ENCODE measurements at regions not wholly inside any gene's neighbourhood (a gene's known extent, or its start where the extent isn't known, plus 50 kb on each side); places are given as distances from the start of the nearest gene placed in this dataset.
"Not testable (repeated sequence)": the region's sequence is repeated elsewhere in the genome, so short reads cannot be mapped to it uniquely, and the experiment has no call there.

GRCh38 chr3:191894406-191894805, 433.4 kb downstream of the PYDC2 start:
- no peaks in the 10 kb centered on the region for H3K36me3 ChIP-seq (ENCODE audit: control insufficient read depth, insufficient read depth, low read length)
- H3K9me3 ChIP-seq (ENCODE audit: control insufficient read depth, insufficient read depth, low read length), result no peaks in the 10 kb centered on the region
- no peak for DNase-seq (ENCODE audit: low read depth, low spot score)
- no CpG with 5 or more reads among the region's 1 CpG for WGBS (ENCODE audit: insufficient coverage, insufficient read length)
- no peaks in the 10 kb centered on the region for H3K27me3 ChIP-seq (ENCODE audit: control insufficient read depth, insufficient read depth, low read length)
- no peak overlapping the region for H3K4me3 ChIP-seq (ENCODE audit: low read length)
- no peak overlapping the region for H3K27ac ChIP-seq (ENCODE audit: low read length)
- no peaks in the 10 kb centered on the region for H3K4me1 ChIP-seq (ENCODE audit: control insufficient read depth, insufficient read depth, low read length)

GRCh38 chr3:191901741-191902140, 440.8 kb downstream of the PYDC2 start:
- Histone ChIP-seq H3K4me1 (ENCODE audit: control insufficient read depth, insufficient read depth, low read length) (no peaks in the 10 kb centered on the region), H3K36me3 (ENCODE audit: control insufficient read depth, insufficient read depth, low read length) (no peaks in the 10 kb centered on the region), H3K27ac (ENCODE audit: low read length) (no peak overlapping the region), H3K4me3 (ENCODE audit: low read length) (no peak overlapping the region), H3K9me3 (ENCODE audit: control insufficient read depth, insufficient read depth, low read length) (no peaks in the 10 kb centered on the region), H3K27me3 (ENCODE audit: control insufficient read depth, insufficient read depth, low read length) (no peaks in the 10 kb centered on the region)
- no peak for DNase-seq (ENCODE audit: low read depth, low spot score)
- no CpG with 5 or more reads among the region's 2 CpGs for WGBS (ENCODE audit: insufficient coverage, insufficient read length)

GRCh38 chr3:191912616-191913204, 451.7 kb downstream of the PYDC2 start:
- Histone ChIP-seq H3K27ac (ENCODE audit: low read length) (no peak overlapping the region), H3K27me3 (ENCODE audit: control insufficient read depth, insufficient read depth, low read length) (no peaks in the 10 kb centered on the region), H3K4me3 (ENCODE audit: low read length) (no peak overlapping the region), H3K4me1 (ENCODE audit: control insufficient read depth, insufficient read depth, low read length) (no peaks in the 10 kb centered on the region), H3K36me3 (ENCODE audit: control insufficient read depth, insufficient read depth, low read length) (peaks cover 9% of the 10 kb centered on the region; the same call in 1 of the 2 replicates), H3K9me3 (ENCODE audit: control insufficient read depth, insufficient read depth, low read length) (no peaks in the 10 kb centered on the region)
- no peak for DNase-seq (ENCODE audit: low read depth, low spot score)
- no CpG with 5 or more reads among the region's 11 CpGs for WGBS (ENCODE audit: insufficient coverage, insufficient read length)

GRCh38 chr3:191915712-191916111, 454.7 kb downstream of the PYDC2 start:
- H3K36me3 ChIP-seq (ENCODE audit: control insufficient read depth, insufficient read depth, low read length), result peaks cover 9% of the 10 kb centered on the region; the same call in 1 of the 2 replicates
- H3K4me1 ChIP-seq (ENCODE audit: control insufficient read depth, insufficient read depth, low read length), result no peaks in the 10 kb centered on the region
- no peaks in the 10 kb centered on the region for H3K27me3 ChIP-seq (ENCODE audit: control insufficient read depth, insufficient read depth, low read length)
- H3K9me3 ChIP-seq (ENCODE audit: control insufficient read depth, insufficient read depth, low read length), result no peaks in the 10 kb centered on the region
- WGBS (ENCODE audit: insufficient coverage, insufficient read length), result no CpG with 5 or more reads among the region's 2 CpGs
- H3K27ac ChIP-seq (ENCODE audit: low read length), result no peak overlapping the region
- no peak overlapping the region for H3K4me3 ChIP-seq (ENCODE audit: low read length)
- DNase-seq (ENCODE audit: low read depth, low spot score), result no peak

- DNase-seq (ENCODE audit: low read depth, low spot score), result no peak
- Histone ChIP-seq H3K4me1 (ENCODE audit: control insufficient read depth, insufficient read depth, low read length) (peaks cover 2% of the 10 kb centered on the region; the same call in 1 of the 2 replicates), H3K9me3 (ENCODE audit: control insufficient read depth, insufficient read depth, low read length) (no peaks in the 10 kb centered on the region), H3K4me3 (ENCODE audit: low read length) (no peak overlapping the region), H3K36me3 (ENCODE audit: control insufficient read depth, insufficient read depth, low read length) (peaks cover 9% of the 10 kb centered on the region; the same call in 1 of the 2 replicates), H3K27me3 (ENCODE audit: control insufficient read depth, insufficient read depth, low read length) (no peaks in the 10 kb centered on the region), H3K27ac (ENCODE audit: low read length) (no peak overlapping the region)
- WGBS (ENCODE audit: insufficient coverage, insufficient read length), result no CpG with 5 or more reads among the region's 3 CpGs
Measured at GRCh38 chr3:191919491-191920026, 458.6 kb downstream of the PYDC2 start.

GRCh38 chr3:191922570-191922969, 461.6 kb downstream of the PYDC2 start:
- Histone ChIP-seq H3K27ac (ENCODE audit: low read length) (no peak overlapping the region), H3K4me1 (ENCODE audit: control insufficient read depth, insufficient read depth, low read length) (peaks cover 2% of the 10 kb centered on the region; the same call in 1 of the 2 replicates), H3K4me3 (ENCODE audit: low read length) (no peak overlapping the region), H3K27me3 (ENCODE audit: control insufficient read depth, insufficient read depth, low read length) (no peaks in the 10 kb centered on the region), H3K36me3 (ENCODE audit: control insufficient read depth, insufficient read depth, low read length) (no peaks in the 10 kb centered on the region; the same call in 1 of the 2 replicates), H3K9me3 (ENCODE audit: control insufficient read depth, insufficient read depth, low read length) (no peaks in the 10 kb centered on the region)
- DNase-seq (ENCODE audit: low read depth, low spot score), result no peak
- WGBS (ENCODE audit: insufficient coverage, insufficient read length), result no CpG with 5 or more reads among the region's 5 CpGs

GRCh38 chr3:191927183-191927817, 466.3 kb downstream of the PYDC2 start:
- no CpG with 5 or more reads among the region's 8 CpGs for WGBS (ENCODE audit: insufficient coverage, insufficient read length)

GRCh38 chr3:191927998-191928397, 467.0 kb downstream of the PYDC2 start:
- not testable (repeated sequence) for H3K36me3 ChIP-seq (ENCODE audit: control insufficient read depth, insufficient read depth, low read length); H3K4me3 ChIP-seq (ENCODE audit: low read length); DNase-seq (ENCODE audit: low read depth, low spot score); H3K9me3 ChIP-seq (ENCODE audit: control insufficient read depth, insufficient read depth, low read length); H3K27me3 ChIP-seq (ENCODE audit: control insufficient read depth, insufficient read depth, low read length); H3K4me1 ChIP-seq (ENCODE audit: control insufficient read depth, insufficient read depth, low read length); H3K27ac ChIP-seq (ENCODE audit: low read length)
- WGBS (ENCODE audit: insufficient coverage, insufficient read length), result no CpG with 5 or more reads among the region's 6 CpGs

More at GRCh38 chr3:191927183-191927817, 466.3 kb downstream of the PYDC2 start:
- H3K36me3 ChIP-seq (ENCODE audit: control insufficient read depth, insufficient read depth, low read length); H3K4me1 ChIP-seq (ENCODE audit: control insufficient read depth, insufficient read depth, low read length); DNase-seq (ENCODE audit: low read depth, low spot score); H3K27me3 ChIP-seq (ENCODE audit: control insufficient read depth, insufficient read depth, low read length); H3K27ac ChIP-seq (ENCODE audit: low read length); H3K9me3 ChIP-seq (ENCODE audit: control insufficient read depth, insufficient read depth, low read length): not testable (repeated sequence)
- peak overlapping the region; percentile 68; the same call in 1 of the 2 replicates for H3K4me3 ChIP-seq (ENCODE audit: low read length)

GRCh38 chr3:191944835-191945234, 483.9 kb downstream of the PYDC2 start:
- Histone ChIP-seq H3K27ac (ENCODE audit: low read length) (no peak overlapping the region), H3K27me3 (ENCODE audit: control insufficient read depth, insufficient read depth, low read length) (no peaks in the 10 kb centered on the region), H3K36me3 (ENCODE audit: control insufficient read depth, insufficient read depth, low read length) (no peaks in the 10 kb centered on the region), H3K4me3 (ENCODE audit: low read length) (no peak overlapping the region), H3K9me3 (ENCODE audit: control insufficient read depth, insufficient read depth, low read length) (no peaks in the 10 kb centered on the region), H3K4me1 (ENCODE audit: control insufficient read depth, insufficient read depth, low read length) (no peaks in the 10 kb centered on the region)
- WGBS (ENCODE audit: insufficient coverage, insufficient read length), result no CpG with 5 or more reads among the region's 3 CpGs
- DNase-seq (ENCODE audit: low read depth, low spot score), result no peak

GRCh38 chr3:191952186-191952585, 491.2 kb downstream of the PYDC2 start:
- Histone ChIP-seq H3K36me3 (ENCODE audit: control insufficient read depth, insufficient read depth, low read length) (no peaks in the 10 kb centered on the region), H3K27me3 (ENCODE audit: control insufficient read depth, insufficient read depth, low read length) (no peaks in the 10 kb centered on the region), H3K4me1 (ENCODE audit: control insufficient read depth, insufficient read depth, low read length) (no peaks in the 10 kb centered on the region), H3K27ac (ENCODE audit: low read length) (no peak overlapping the region), H3K9me3 (ENCODE audit: control insufficient read depth, insufficient read depth, low read length) (no peaks in the 10 kb centered on the region), H3K4me3 (ENCODE audit: low read length) (no peak overlapping the region)
- no peak for DNase-seq (ENCODE audit: low read depth, low spot score)
- no CpG with 5 or more reads among the region's 14 CpGs for WGBS (ENCODE audit: insufficient coverage, insufficient read length)
